ENCODE measurements at regions not wholly inside any gene's neighbourhood (a gene's known extent, or its start where the extent isn't known, plus 50 kb on each side); places are given as distances from the start of the nearest gene placed in this dataset.
A peak's percentile ranks its signal among the peaks of the same experiment; 100 is the strongest.

- no peak for ATAC-seq (ENCODE audit: insufficient read depth, low FRiP score)
- DNase-seq, result no peak
Observed at GRCh38 chr3:146350852-146351251, 99.9 kb upstream of the PLSCR4 start.

GRCh38 chr3:146345900-146346299 lies 95.0 kb upstream of the PLSCR4 start:
- Histone ChIP-seq H3K27ac (ENCODE audit: low read depth in 1 of 2, low read length in 1 of 2) (no peak overlapping the region), H3K4me1 (ENCODE audit: control insufficient read depth in 5 of 5, insufficient read depth in 5 of 5, low read length in 5 of 5) (peaks cover 0 to 12% (median 0%) of the 10 kb centered on the region in 5 donors), H3K9me3 (ENCODE audit: control insufficient read depth in 4 of 4, insufficient read depth in 3 of 4, low read length in 3 of 4) (peaks cover 0 to 1% (median 0%) of the 10 kb centered on the region in 4 donors), H3K9ac (ENCODE audit: insufficient read depth in 1 of 2, low read length in 2 of 2) (no peak overlapping the region), H3K27me3 (ENCODE audit: control insufficient read depth in 3 of 3, insufficient read depth in 3 of 3, low read length in 2 of 3) (no peaks in the 10 kb centered on the region), H3K36me3 (ENCODE audit: control insufficient read depth in 4 of 4, insufficient read depth in 4 of 4, low read length in 4 of 4) (no peaks in the 10 kb centered on the region), H3K4me3 (no peak overlapping the region)
- DNase-seq (no peak), ATAC-seq (ENCODE audit: insufficient read depth, low FRiP score) (no peak)
- no peak for TF ChIP-seq CTCF (IDR thresholded peaks at IDR 0.05; ENCODE audit: control extremely low read depth, extremely low read depth)
- WGBS, 2 donors, result 84 to 98% methylated on average over 2 of the region's 2 CpGs

More at GRCh38 chr3:146350852-146351251, 99.9 kb upstream of the PLSCR4 start:
- Histone ChIP-seq H3K9me3 (ENCODE audit: control insufficient read depth in 4 of 4, insufficient read depth in 3 of 4, low read length in 3 of 4) (peaks cover 0 to 5% (median under 1%) of the 10 kb centered on the region in 4 donors), H3K36me3 (ENCODE audit: control insufficient read depth in 4 of 4, insufficient read depth in 4 of 4, low read length in 4 of 4) (no peaks in the 10 kb centered on the region), H3K4me3 (no peak overlapping the region), H3K27ac (ENCODE audit: low read depth in 1 of 2, low read length in 1 of 2) (no peak overlapping the region), H3K4me1 (ENCODE audit: control insufficient read depth in 5 of 5, insufficient read depth in 5 of 5, low read length in 5 of 5) (no peaks in the 10 kb centered on the region), H3K27me3 (ENCODE audit: control insufficient read depth in 3 of 3, insufficient read depth in 3 of 3, low read length in 2 of 3) (no peaks in the 10 kb centered on the region), H3K9ac (ENCODE audit: insufficient read depth in 1 of 2, low read length in 2 of 2) (no peak overlapping the region)
- TF ChIP-seq CTCF (IDR thresholded peaks at IDR 0.05; ENCODE audit: control extremely low read depth, extremely low read depth), result no peak
- WGBS, 2 donors, result 83 to 94% methylated on average over 2 of the region's 2 CpGs

- no peak for TF ChIP-seq CTCF (IDR thresholded peaks at IDR 0.05; ENCODE audit: control extremely low read depth, extremely low read depth)
- no peaks in the 10 kb centered on the region for H3K27me3 ChIP-seq (ENCODE audit: control insufficient read depth in 3 of 3, insufficient read depth in 3 of 3, low read length in 2 of 3)
- DNase-seq, result peak in 2 of 3 donors; percentile 70 to 82
- no peak for ATAC-seq (ENCODE audit: insufficient read depth, low FRiP score)
- H3K9me3 ChIP-seq (ENCODE audit: control insufficient read depth in 4 of 4, insufficient read depth in 3 of 4, low read length in 3 of 4), result no peaks in the 10 kb centered on the region
- H3K36me3 ChIP-seq (ENCODE audit: control insufficient read depth in 4 of 4, insufficient read depth in 4 of 4, low read length in 4 of 4), result no peaks in the 10 kb centered on the region
- H3K9ac ChIP-seq (ENCODE audit: insufficient read depth in 1 of 2, low read length in 2 of 2), result no peak overlapping the region
- 41 to 46% methylated on average over 2 of the region's 2 CpGs for WGBS, 2 donors
- no peak overlapping the region for H3K27ac ChIP-seq (ENCODE audit: low read depth in 1 of 2, low read length in 1 of 2)
- peaks cover 0 to 12% (median 0%) of the 10 kb centered on the region in 5 donors for H3K4me1 ChIP-seq (ENCODE audit: control insufficient read depth in 5 of 5, insufficient read depth in 5 of 5, low read length in 5 of 5)
- H3K4me3 ChIP-seq, result no peak overlapping the region
Observed at GRCh38 chr3:146343551-146343950, 92.6 kb upstream of the PLSCR4 start.

GRCh38 chr3:146342989-146343388 lies 92.1 kb upstream of the PLSCR4 start:
- Histone ChIP-seq H3K4me3 (no peak overlapping the region), H3K27ac (ENCODE audit: low read depth in 1 of 2, low read length in 1 of 2) (no peak overlapping the region), H3K36me3 (ENCODE audit: control insufficient read depth in 4 of 4, insufficient read depth in 4 of 4, low read length in 4 of 4) (no peaks in the 10 kb centered on the region), H3K4me1 (ENCODE audit: control insufficient read depth in 5 of 5, insufficient read depth in 5 of 5, low read length in 5 of 5) (peaks cover 0 to 12% (median 0%) of the 10 kb centered on the region in 5 donors), H3K27me3 (ENCODE audit: control insufficient read depth in 3 of 3, insufficient read depth in 3 of 3, low read length in 2 of 3) (no peaks in the 10 kb centered on the region), H3K9me3 (ENCODE audit: control insufficient read depth in 4 of 4, insufficient read depth in 3 of 4, low read length in 3 of 4) (no peaks in the 10 kb centered on the region), H3K9ac (ENCODE audit: insufficient read depth in 1 of 2, low read length in 2 of 2) (no peak overlapping the region)
- peak; percentile 18 to 87 (median 80) for DNase-seq
- no peak for ATAC-seq (ENCODE audit: insufficient read depth, low FRiP score)
- no peak for TF ChIP-seq CTCF (IDR thresholded peaks at IDR 0.05; ENCODE audit: control extremely low read depth, extremely low read depth)
